Upper lobe of left lung (tissue), 6 donors: ENCODE measurements at regions not wholly inside any gene's neighbourhood (a gene's known extent, or its start where the extent isn't known, plus 50 kb on each side); places are given as distances from the start of the nearest gene placed in this dataset.

ENCODE experiments used
- ATAC-seq, 2 donors: fragments of 200-7000 bp; cut with Tn5 transposase; one replicate each; pipeline ENCODE4 v1.9.1; 2022; ENCODE audit warnings: mild to moderate bottlenecking in 2 of 2, moderate library complexity in 2 of 2; ENCODE audit not compliant: low FRiP score in 2 of 2
- DNase-seq, 2 donors: peaks; one replicate each; pipeline ENCODE4 v3.0.0-alpha.2; 2019 to 2020
- H3K27ac ChIP-seq, 4 donors: fragments of 200-600 bp; sonication (generic); one replicate each; pipeline ENCODE4 v1.5.1; 2016 to 2019
- H3K27me3 ChIP-seq, 4 donors: fragments of 200-600 bp; sonication (generic); one replicate each; pipeline ENCODE4 v1.5.1; 2017 to 2019
- H3K36me3 ChIP-seq, 4 donors: fragments of 200-600 bp; sonication (generic); one replicate each; pipeline ENCODE4 v1.5.1; 2016 to 2019
- H3K4me1 ChIP-seq, 4 donors: fragments of 200-600 bp; sonication (generic); one replicate each; pipeline ENCODE4 v1.5.1; 2018 to 2019
- H3K4me3 ChIP-seq, 4 donors: fragments of 200-600 bp; sonication (generic); one replicate each; pipeline ENCODE4 v1.5.1; 2017 to 2019; ENCODE audit warnings: mild to moderate bottlenecking in 2 of 4, moderate library complexity in 1 of 4
- H3K9me3 ChIP-seq, 4 donors: fragments of 200-600 bp; sonication (generic); one replicate each; pipeline ENCODE4 v1.5.1; 2018 to 2019
- CTCF ChIP-seq, 6 experiments: fragments of 450-650 bp in 4 of 6; fragments of 200-600 bp in 2 of 6; sonication (generic) in 2 of 6; IDR thresholded peaks; one replicate each; pipeline ENCODE4 v1.5.1; 2016 to 2019; ENCODE audit warnings: antibody characterized with exemption in 6 of 6
- EP300 ChIP-seq, 4 donors: sonication (generic); formaldehyde crosslinking; IDR thresholded peaks; one replicate each; pipeline ENCODE4 v1.5.1; 2017; ENCODE audit warnings: antibody characterized with exemption in 4 of 4, control low read depth in 2 of 4
- POLR2A ChIP-seq, 4 donors: fragments of 450-650 bp; IDR thresholded peaks; one replicate each; pipeline ENCODE4 v1.5.1; 2016 to 2017; ENCODE audit warnings: antibody characterized with exemption in 4 of 4, mild to moderate bottlenecking in 2 of 4
- POLR2AphosphoS5 ChIP-seq, 2 donors: sonication (generic); formaldehyde crosslinking; IDR thresholded peaks; one replicate each; pipeline ENCODE4 v1.5.1; 2017; ENCODE audit warnings: antibody characterized with exemption in 2 of 2
- WGBS, 2 donors: methylation state at CpG; one replicate each; pipeline ENCODE4 v1.1.5; 2017 to 2018; 5-methylcytosine and 5-hydroxymethylcytosine counted together
- donor health status: DM: no; HTN: no; CAD: no; lungs with moderate emphysema.
- donor health status: DM: no; HTN: yes; CAD: no; lungs with severe emphysema.

- H3K36me3 ChIP-seq: no peaks in the 10 kb centered on the region
- WGBS, 2 donors: 82 to 87% methylated on average over 4 of the region's 4 CpGs
- no peak overlapping the region for H3K4me3 ChIP-seq
- H3K9me3 ChIP-seq: no peaks in the 10 kb centered on the region
- TF ChIP-seq EP300 (IDR thresholded peaks at IDR 0.05): no peak
- TF ChIP-seq POLR2A (IDR thresholded peaks at IDR 0.05): no peak
- no peaks in the 10 kb centered on the region for H3K4me1 ChIP-seq
- no peaks in the 10 kb centered on the region for H3K27me3 ChIP-seq
- DNase-seq (peak in 1 of 2 donors; percentile 91), ATAC-seq (peak; percentile 43 to 80)
- H3K27ac ChIP-seq: no peak overlapping the region
These were observed 259.3 kb upstream of the TMEM72 start for GRCh38 chr10:44651834-44652233.

- DNase-seq (no peak), ATAC-seq (peak in 1 of 2 donors; percentile 53)
- no peaks in the 10 kb centered on the region for H3K4me1 ChIP-seq
- no peak overlapping the region for H3K4me3 ChIP-seq
- WGBS, 2 donors: 75 to 84% methylated on average over 3 of the region's 3 CpGs
- H3K27me3 ChIP-seq: no peaks in the 10 kb centered on the region
- H3K9me3 ChIP-seq: no peaks in the 10 kb centered on the region
- no peaks in the 10 kb centered on the region for H3K36me3 ChIP-seq
- H3K27ac ChIP-seq: no peak overlapping the region
- TF ChIP-seq POLR2AphosphoS5 (IDR thresholded peaks at IDR 0.05) (no peak), POLR2A (IDR thresholded peaks at IDR 0.05) (no peak), CTCF (IDR thresholded peaks at IDR 0.05) (no peak), EP300 (IDR thresholded peaks at IDR 0.05) (no peak)
These were observed 251.8 kb upstream of the TMEM72 start for GRCh38 chr10:44659320-44659719.

GRCh38 chr10:44660271-44660670 is 250.9 kb upstream of the TMEM72 start:
- no peak for ATAC-seq
- Histone ChIP-seq H3K36me3 (no peaks in the 10 kb centered on the region), H3K9me3 (no peaks in the 10 kb centered on the region), H3K4me1 (no peaks in the 10 kb centered on the region), H3K4me3 (no peak overlapping the region), H3K27me3 (no peaks in the 10 kb centered on the region), H3K27ac (no peak overlapping the region)
- 79 to 83% methylated on average over 2 of the region's 2 CpGs for WGBS, 2 donors
- no peak for TF ChIP-seq POLR2AphosphoS5 (IDR thresholded peaks at IDR 0.05)
- no peak for TF ChIP-seq POLR2A (IDR thresholded peaks at IDR 0.05)
- TF ChIP-seq CTCF (IDR thresholded peaks at IDR 0.05): no peak
- no peak for TF ChIP-seq EP300 (IDR thresholded peaks at IDR 0.05)
- no peak for DNase-seq

- Histone ChIP-seq H3K4me1 (no peaks in the 10 kb centered on the region), H3K9me3 (no peaks in the 10 kb centered on the region), H3K36me3 (no peaks in the 10 kb centered on the region), H3K27ac (no peak overlapping the region), H3K27me3 (no peaks in the 10 kb centered on the region), H3K4me3 (no peak overlapping the region)
- ATAC-seq: peak in 1 of 2 donors; percentile 80
- DNase-seq: no peak
- WGBS, 2 donors: 66 to 82% methylated on average over 6 of the region's 6 CpGs
- no peak for TF ChIP-seq EP300 (IDR thresholded peaks at IDR 0.05)
These were observed 249.1 kb upstream of the TMEM72 start for GRCh38 chr10:44662051-44662450.

GRCh38 chr10:44668336-44668735 is 242.8 kb upstream of the TMEM72 start:
- no peak overlapping the region for H3K4me3 ChIP-seq
- ATAC-seq (no peak), DNase-seq (no peak)
- no peak for TF ChIP-seq EP300 (IDR thresholded peaks at IDR 0.05)
- no peak for TF ChIP-seq POLR2AphosphoS5 (IDR thresholded peaks at IDR 0.05)
- TF ChIP-seq POLR2A (IDR thresholded peaks at IDR 0.05): no peak
- TF ChIP-seq CTCF (IDR thresholded peaks at IDR 0.05): no peak
- H3K9me3 ChIP-seq: peaks cover 0 to 4% (median 0%) of the 10 kb centered on the region in 4 donors
- no peak overlapping the region for H3K27ac ChIP-seq
- no peaks in the 10 kb centered on the region for H3K27me3 ChIP-seq
- H3K36me3 ChIP-seq: no peaks in the 10 kb centered on the region
- H3K4me1 ChIP-seq: no peaks in the 10 kb centered on the region

- H3K36me3 ChIP-seq: no peaks in the 10 kb centered on the region
- peaks cover 0 to 4% (median 0%) of the 10 kb centered on the region in 4 donors for H3K9me3 ChIP-seq
- DNase-seq (no peak), ATAC-seq (no peak)
- no peaks in the 10 kb centered on the region for H3K4me1 ChIP-seq
- no peak overlapping the region for H3K27ac ChIP-seq
- TF ChIP-seq CTCF (IDR thresholded peaks at IDR 0.05) (no peak), POLR2AphosphoS5 (IDR thresholded peaks at IDR 0.05) (no peak), EP300 (IDR thresholded peaks at IDR 0.05) (no peak), POLR2A (IDR thresholded peaks at IDR 0.05) (no peak)
- no peaks in the 10 kb centered on the region for H3K27me3 ChIP-seq
- no peak overlapping the region for H3K4me3 ChIP-seq
These were observed 239.8 kb upstream of the TMEM72 start for GRCh38 chr10:44671319-44671718.
